Natural killer cell (primary cell): ENCODE measurements at regions not wholly inside any gene's neighbourhood (a gene's known extent, or its start where the extent isn't known, plus 50 kb on each side); places are given as distances from the start of the nearest gene placed in this dataset.
"Not testable (repeated sequence)": the region's sequence is repeated elsewhere in the genome, so short reads cannot be mapped to it uniquely, and the experiment has no call there.

Source experiments
- ATAC-seq, 3 donors: fragments of 150-1000 bp in 2 of 3; fragments of 200-7000 bp in 1 of 3; cut with Tn5 transposase; 1 replicate in 1 of 3; 2 replicates in 2 of 3; pipeline ENCODE4 v1.10.0; 2021; ENCODE audit warnings: mild to moderate bottlenecking in 2 of 3, moderate library complexity in 2 of 3
- DNase-seq, 2 donors: peaks; one replicate each; pipeline versions ENCODE4 v3.0.0 to v3.0.0-alpha.2; 2013 to 2021; ENCODE audit warnings: mixed read lengths in 1 of 2
- H3K27ac ChIP-seq: one replicate; pipeline ENCODE4 v1.5.1; 2013; ENCODE audit warnings: mild to moderate bottlenecking, low read length
- H3K27me3 ChIP-seq: one replicate; pipeline ENCODE4 v1.6.1; 2013; ENCODE audit warnings: low read length; ENCODE audit not compliant: control insufficient read depth, insufficient read depth
- H3K36me3 ChIP-seq: one replicate; pipeline ENCODE4 v1.6.1; 2013; ENCODE audit warnings: low read length; ENCODE audit not compliant: control insufficient read depth, insufficient read depth
- H3K4me1 ChIP-seq: one replicate; pipeline ENCODE4 v1.6.1; 2013; ENCODE audit warnings: low read length; ENCODE audit not compliant: control insufficient read depth, insufficient read depth
- H3K4me3 ChIP-seq: one replicate; pipeline ENCODE4 v1.5.1; 2013; ENCODE audit warnings: low read length
- H3K9me3 ChIP-seq: one replicate; pipeline ENCODE4 v1.6.1; 2013; ENCODE audit warnings: low read length; ENCODE audit not compliant: control insufficient read depth, insufficient read depth
- H3K27ac Mint-ChIP-seq, 2 donors: one replicate each; pipeline ENCODE4 v1.8.0; 2022; ENCODE audit warnings: mild to moderate bottlenecking in 2 of 2, mixed read lengths in 2 of 2, moderate library complexity in 1 of 2
- H3K27me3 Mint-ChIP-seq, 2 donors: one replicate each; pipeline ENCODE4 v1.8.0; 2022; ENCODE audit warnings: low read depth in 2 of 2, mixed read lengths in 2 of 2
- H3K36me3 Mint-ChIP-seq: one replicate; pipeline ENCODE4 v1.8.0; 2022; ENCODE audit warnings: mixed read lengths
- H3K4me1 Mint-ChIP-seq, 2 donors: one replicate each; pipeline ENCODE4 v1.8.0; 2022; ENCODE audit warnings: mixed read lengths in 2 of 2
- H3K4me3 Mint-ChIP-seq: one replicate; pipeline ENCODE4 v1.8.0; 2022; ENCODE audit warnings: mild to moderate bottlenecking, moderate library complexity, mixed read lengths
- H3K9me3 Mint-ChIP-seq, 2 donors: one replicate each; pipeline ENCODE4 v1.8.0; 2022; ENCODE audit warnings: mixed read lengths in 2 of 2
- WGBS: methylation state at CpG from one replicate; pipeline ENCODE4 v1.1.7; 2013; ENCODE audit warnings: missing lambda C conversion rate; ENCODE audit not compliant: insufficient coverage; 5-methylcytosine and 5-hydroxymethylcytosine counted together
- intact Hi-C: fragments of 100-400 bp; cut with micrococcal nuclease; formaldehyde crosslinking; loops from one replicate; pipeline ENCODE4 v1.14.2; 2022
- TF ChIP-seq, protein P1 (sequence below): fragments of 200-600 bp; IDR thresholded peaks from one replicate; pipeline ENCODE4 v1.8.0; 2022; ENCODE audit warnings: antibody characterized with exemption

DNA sequence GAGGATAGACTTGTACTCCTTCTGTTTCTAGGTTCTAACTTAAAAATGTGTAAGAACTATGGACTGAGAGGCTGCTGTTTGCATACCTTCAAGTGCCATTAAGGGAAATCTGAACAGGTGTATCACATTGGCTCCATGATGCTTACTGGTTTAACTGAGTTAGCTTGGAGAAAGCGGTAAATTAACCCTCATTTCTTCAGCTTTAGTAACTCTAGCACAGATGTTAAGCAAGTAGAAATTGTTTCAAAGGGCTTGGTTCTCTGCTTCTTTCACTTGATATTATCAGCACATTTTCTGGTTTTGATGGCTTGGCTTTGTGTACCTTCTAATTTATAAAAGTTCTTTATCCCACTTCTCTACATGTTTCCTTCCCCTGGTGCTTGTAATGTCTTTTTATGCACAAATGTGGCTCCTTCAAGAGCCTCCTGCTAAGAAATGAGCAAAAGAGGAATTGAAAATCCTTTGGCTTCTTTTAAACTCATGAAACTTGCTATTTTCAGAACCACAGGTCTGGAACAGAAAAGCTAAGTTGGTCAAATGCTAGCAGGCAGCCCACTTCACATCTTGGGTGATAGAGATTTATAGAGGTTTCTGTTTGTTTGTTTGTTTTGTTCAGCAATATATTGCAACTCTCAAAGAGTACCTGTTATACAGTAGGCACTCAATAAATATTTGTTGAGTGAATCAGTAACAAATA is 249.9 kb upstream of the THUMPD2 start:
- H3K27ac Mint-ChIP-seq, result no peak overlapping the region
- no peak overlapping the region for H3K4me3 ChIP-seq
- peaks cover 10% of the 10 kb centered on the region in 2 donors for H3K9me3 Mint-ChIP-seq
- no peaks in the 10 kb centered on the region for H3K9me3 ChIP-seq
- H3K4me3 Mint-ChIP-seq, result no peak overlapping the region
- DNase-seq, result no peak
- H3K27me3 Mint-ChIP-seq, result no peaks in the 10 kb centered on the region
- no CpG with 5 or more reads among the region's 1 CpG for WGBS
- no peaks in the 10 kb centered on the region for H3K36me3 Mint-ChIP-seq
- no peak overlapping the region for H3K27ac ChIP-seq
- no peaks in the 10 kb centered on the region for H3K4me1 ChIP-seq
- H3K36me3 ChIP-seq, result no peaks in the 10 kb centered on the region
- no peak for ATAC-seq
- no peaks in the 10 kb centered on the region for H3K4me1 Mint-ChIP-seq
- intact Hi-C loops, result no loop called here
- TF ChIP-seq, protein P1, sequence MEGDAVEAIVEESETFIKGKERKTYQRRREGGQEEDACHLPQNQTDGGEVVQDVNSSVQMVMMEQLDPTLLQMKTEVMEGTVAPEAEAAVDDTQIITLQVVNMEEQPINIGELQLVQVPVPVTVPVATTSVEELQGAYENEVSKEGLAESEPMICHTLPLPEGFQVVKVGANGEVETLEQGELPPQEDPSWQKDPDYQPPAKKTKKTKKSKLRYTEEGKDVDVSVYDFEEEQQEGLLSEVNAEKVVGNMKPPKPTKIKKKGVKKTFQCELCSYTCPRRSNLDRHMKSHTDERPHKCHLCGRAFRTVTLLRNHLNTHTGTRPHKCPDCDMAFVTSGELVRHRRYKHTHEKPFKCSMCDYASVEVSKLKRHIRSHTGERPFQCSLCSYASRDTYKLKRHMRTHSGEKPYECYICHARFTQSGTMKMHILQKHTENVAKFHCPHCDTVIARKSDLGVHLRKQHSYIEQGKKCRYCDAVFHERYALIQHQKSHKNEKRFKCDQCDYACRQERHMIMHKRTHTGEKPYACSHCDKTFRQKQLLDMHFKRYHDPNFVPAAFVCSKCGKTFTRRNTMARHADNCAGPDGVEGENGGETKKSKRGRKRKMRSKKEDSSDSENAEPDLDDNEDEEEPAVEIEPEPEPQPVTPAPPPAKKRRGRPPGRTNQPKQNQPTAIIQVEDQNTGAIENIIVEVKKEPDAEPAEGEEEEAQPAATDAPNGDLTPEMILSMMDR, result no peak
- H3K27me3 ChIP-seq, result no peaks in the 10 kb centered on the region

DNA sequence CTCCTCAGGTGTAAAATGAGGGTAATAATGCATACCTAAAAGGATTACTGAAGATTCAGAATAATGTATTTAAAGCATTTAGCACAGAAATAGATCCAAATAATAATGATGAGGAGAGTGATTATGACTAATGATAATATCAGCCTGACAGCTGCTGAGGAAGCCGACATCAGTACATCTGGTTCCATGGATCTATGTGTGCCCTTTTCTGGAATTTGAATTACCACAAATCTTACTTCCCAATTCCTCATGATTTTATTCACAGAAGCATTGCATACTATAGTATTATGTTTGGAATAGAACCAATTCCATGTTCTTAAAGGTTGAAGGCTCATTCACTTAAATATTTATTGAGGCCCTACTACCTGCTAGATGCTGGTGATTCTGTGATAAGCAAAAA is 248.9 kb upstream of the THUMPD2 start:
- no peaks in the 10 kb centered on the region for H3K4me1 ChIP-seq
- no peak overlapping the region for H3K4me3 ChIP-seq
- intact Hi-C loops, result no loop called here
- TF ChIP-seq, protein P1, result no peak
- DNase-seq (no peak), ATAC-seq (no peak)
- Mint-ChIP-seq H3K27me3 (no peaks in the 10 kb centered on the region), H3K4me1 (no peaks in the 10 kb centered on the region), H3K36me3 (no peaks in the 10 kb centered on the region), H3K9me3 (peaks cover 12 to 14% of the 10 kb centered on the region in 2 donors), H3K4me3 (no peak overlapping the region), H3K27ac (no peak overlapping the region)
- 100% methylated on average over 1 of the region's 1 CpG for WGBS
- no peak overlapping the region for H3K27ac ChIP-seq
- H3K36me3 ChIP-seq, result no peaks in the 10 kb centered on the region
- H3K27me3 ChIP-seq, result no peaks in the 10 kb centered on the region
- peaks cover 4% of the 10 kb centered on the region for H3K9me3 ChIP-seq

DNA sequence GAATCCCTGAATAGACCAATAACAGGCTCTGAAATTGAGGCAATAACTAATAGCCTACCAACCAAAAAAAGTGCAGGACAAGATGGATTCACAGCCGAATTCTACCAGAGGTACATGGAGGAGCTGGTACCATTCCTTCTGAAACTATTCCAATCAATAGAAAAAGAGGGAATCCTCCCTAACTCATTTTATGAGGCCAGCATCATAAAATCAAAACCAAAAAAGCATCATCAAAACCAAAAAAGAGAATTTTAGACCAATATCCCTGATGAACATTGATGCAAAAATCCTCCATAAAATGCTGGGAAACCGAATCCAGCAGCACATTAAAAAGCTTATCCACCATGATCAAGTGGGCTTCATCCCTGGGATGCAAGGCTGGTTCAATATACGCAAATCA is 246.2 kb upstream of the THUMPD2 start:
- H3K4me3 ChIP-seq, H3K36me3 Mint-ChIP-seq, H3K4me1 ChIP-seq, H3K27ac Mint-ChIP-seq, H3K27me3 ChIP-seq, H3K27me3 Mint-ChIP-seq, intact Hi-C loops, H3K4me1 Mint-ChIP-seq, H3K27ac ChIP-seq, ATAC-seq, H3K4me3 Mint-ChIP-seq, DNase-seq, H3K36me3 ChIP-seq: not testable (repeated sequence)
- peaks cover 14% of the 10 kb centered on the region for H3K9me3 ChIP-seq
- WGBS, result 82% methylated on average over 1 of the region's 3 CpGs
- H3K9me3 Mint-ChIP-seq, result peaks cover 13 to 14% of the 10 kb centered on the region in 2 donors

DNA sequence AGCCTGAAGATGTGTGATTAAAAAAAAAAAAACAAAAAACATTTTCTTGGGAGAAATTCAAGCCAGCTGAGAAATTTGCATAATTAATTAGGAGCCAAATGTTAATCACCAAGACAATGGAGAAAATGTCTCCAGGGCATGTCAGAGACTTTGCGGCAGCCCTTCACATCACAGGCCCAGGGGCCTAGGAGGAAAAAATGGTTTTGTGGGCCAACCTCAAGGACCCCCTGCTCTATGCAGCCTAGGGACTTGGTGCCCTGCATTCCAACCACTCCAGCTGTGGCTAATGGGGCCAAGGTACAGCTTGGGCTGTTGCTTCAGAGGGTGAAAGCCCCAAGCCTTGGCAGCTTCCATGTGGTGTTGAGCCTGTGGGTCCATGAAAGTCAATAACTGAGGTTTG is 241.9 kb upstream of the THUMPD2 start:
- H3K27me3 ChIP-seq, result no peaks in the 10 kb centered on the region
- TF ChIP-seq, protein P1, result no peak
- H3K4me3 Mint-ChIP-seq, result no peak overlapping the region
- ATAC-seq (no peak), DNase-seq (no peak)
- H3K4me1 ChIP-seq, result no peaks in the 10 kb centered on the region
- peaks cover 14% of the 10 kb centered on the region for H3K9me3 ChIP-seq
- H3K27me3 Mint-ChIP-seq, result no peaks in the 10 kb centered on the region
- H3K27ac ChIP-seq, result no peak overlapping the region
- H3K9me3 Mint-ChIP-seq, result peaks cover 14 to 20% of the 10 kb centered on the region in 2 donors
- H3K36me3 ChIP-seq, result no peaks in the 10 kb centered on the region
- H3K27ac Mint-ChIP-seq, result no peak overlapping the region
- no peak overlapping the region for H3K4me3 ChIP-seq
- peaks cover 5% of the 10 kb centered on the region for H3K36me3 Mint-ChIP-seq
- intact Hi-C loops, result no loop called here
- no peaks in the 10 kb centered on the region for H3K4me1 Mint-ChIP-seq
- WGBS, result 100% methylated on average over 1 of the region's 1 CpG
